AG20443 (cell line): ENCODE measurements at regions not wholly inside any gene's neighbourhood (a gene's known extent, or its start where the extent isn't known, plus 50 kb on each side); places are given as distances from the start of the nearest gene placed in this dataset.

Experiments used
- DNase-seq: peaks from one replicate; pipeline ENCODE4 v3.0.0; 2012; ENCODE audit warnings: low spot score, mixed read lengths

- no peak for DNase-seq
These were observed 112.2 kb downstream of the TRIB2 start for GRCh38 chr2:12828980-12829379.

GRCh38 chr2:12831016-12831415 is 114.3 kb downstream of the TRIB2 start:
- no peak for DNase-seq

GRCh38 chr2:12834239-12834638 is 117.5 kb downstream of the TRIB2 start:
- no peak for DNase-seq

GRCh38 chr2:12835733-12836132 is 119.0 kb downstream of the TRIB2 start:
- DNase-seq, result no peak

- no peak for DNase-seq
These were observed 122.6 kb downstream of the TRIB2 start for GRCh38 chr2:12839339-12839738.

- no peak for DNase-seq
These were observed 124.3 kb downstream of the TRIB2 start for GRCh38 chr2:12841021-12841420.

GRCh38 chr2:12842917-12843316 is 126.2 kb downstream of the TRIB2 start:
- no peak for DNase-seq

- DNase-seq, result peak; percentile 18
These were observed 127.8 kb downstream of the TRIB2 start for GRCh38 chr2:12844511-12844910.

GRCh38 chr2:12847694-12848575 is 131.2 kb downstream of the TRIB2 start:
- DNase-seq, result peak; percentile 39

- DNase-seq, result no peak
These were observed 135.4 kb downstream of the TRIB2 start for GRCh38 chr2:12852135-12852534.

- no peak for DNase-seq
These were observed 137.3 kb downstream of the TRIB2 start for GRCh38 chr2:12854001-12854530.

- DNase-seq, result no peak
These were observed 138.8 kb downstream of the TRIB2 start for GRCh38 chr2:12855508-12855907.

GRCh38 chr2:12856934-12857601 is 140.3 kb downstream of the TRIB2 start:
- DNase-seq, result peak; percentile 36

- no peak for DNase-seq
These were observed 141.2 kb downstream of the TRIB2 start for GRCh38 chr2:12857891-12858290.

- no peak for DNase-seq
These were observed 142.1 kb downstream of the TRIB2 start for GRCh38 chr2:12858786-12859185.

- DNase-seq, result peak; percentile 61
These were observed 144.7 kb downstream of the TRIB2 start for GRCh38 chr2:12861344-12861930.

GRCh38 chr2:12862541-12862940 is 145.8 kb downstream of the TRIB2 start:
- no peak for DNase-seq

- no peak for DNase-seq
These were observed 147.2 kb downstream of the TRIB2 start for GRCh38 chr2:12863937-12864336.

GRCh38 chr2:12867631-12868287 is 151.0 kb downstream of the TRIB2 start:
- no peak for DNase-seq

- DNase-seq, result no peak
These were observed 154.0 kb downstream of the TRIB2 start for GRCh38 chr2:12870692-12871091.

GRCh38 chr2:12871694-12872315 is 155.1 kb downstream of the TRIB2 start:
- DNase-seq, result no peak

- no peak for DNase-seq
These were observed 161.0 kb downstream of the TRIB2 start for GRCh38 chr2:12877761-12878160.
